ENCODE measurements at regions not wholly inside any gene's neighbourhood (a gene's known extent, or its start where the extent isn't known, plus 50 kb on each side); places are given as distances from the start of the nearest gene placed in this dataset.
"Not testable (repeated sequence)": the region's sequence is repeated elsewhere in the genome, so short reads cannot be mapped to it uniquely, and the experiment has no call there.

DNA sequence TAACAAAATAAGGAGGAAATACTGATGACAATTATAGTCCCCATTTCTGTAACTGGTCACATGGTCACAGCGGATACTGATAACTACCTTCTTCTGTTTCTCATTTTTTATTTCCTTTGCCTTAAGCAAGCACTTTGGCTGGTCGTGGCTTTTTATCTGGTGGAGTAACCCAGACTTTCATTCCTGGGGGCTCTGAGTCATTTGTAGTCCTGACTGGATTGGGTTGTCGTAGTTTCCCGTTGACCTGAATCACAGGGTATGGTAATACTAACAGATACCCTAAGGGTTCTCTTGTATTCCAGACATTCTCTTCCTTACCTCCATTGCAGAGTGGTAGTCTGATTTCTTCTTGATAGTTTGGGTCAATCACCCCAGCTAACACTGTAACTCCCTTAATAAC, 500.3 kb upstream of the ADGRB3 start:
- in situ Hi-C loops (cut with MboI; ENCODE audit: low pct_ligation_motif_present in 1 of 4, low pct_unique_long_range_greater_than_20kb in 1 of 4, low sequenced_read_pairs in 3 of 4) (no loop called here), intact Hi-C loops (cut with DNase I; ENCODE audit: low total_unique reads) (no loop called here)
- no peaks in the 10 kb centered on the region for H3K36me3 ChIP-seq
- DNase-seq = no peak
- H3K4me3 ChIP-seq = no peak overlapping the region
- H3K4me1 ChIP-seq = no peaks in the 10 kb centered on the region
- 70 to 85% methylated on average over 4 of the region's 4 CpGs for WGBS, 2 donors (ENCODE audit: low coverage in 1 of 2)
- TF ChIP-seq EP300 (IDR thresholded peaks at IDR 0.05; ENCODE audit: low read depth) = no peak
- no peak overlapping the region for H3K27ac ChIP-seq
- no peaks in the 10 kb centered on the region for H3K27me3 ChIP-seq
- H3K9me3 ChIP-seq = no peaks in the 10 kb centered on the region

DNA sequence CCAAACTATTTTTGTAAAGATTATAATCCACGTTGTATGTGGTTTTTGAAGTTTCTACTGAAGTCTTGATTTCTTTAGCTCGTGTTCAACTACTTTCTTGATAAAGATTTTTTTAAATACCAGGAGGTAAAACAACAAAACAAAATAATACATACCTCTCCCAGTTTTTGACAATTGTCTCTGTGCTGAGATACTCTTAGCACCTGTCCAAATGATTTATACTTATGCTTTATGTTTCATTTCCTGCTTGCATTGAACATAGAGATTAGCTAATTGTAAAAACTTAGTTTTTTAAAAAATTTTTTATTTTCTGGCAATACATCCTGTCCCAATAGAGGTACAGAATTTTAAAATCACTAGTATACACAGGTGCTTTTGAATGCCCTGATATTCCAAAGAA, 506.9 kb upstream of the ADGRB3 start:
- intact Hi-C loops (cut with DNase I; ENCODE audit: low total_unique reads) (no loop called here), in situ Hi-C loops (cut with MboI; ENCODE audit: low pct_ligation_motif_present in 1 of 4, low pct_unique_long_range_greater_than_20kb in 1 of 4, low sequenced_read_pairs in 3 of 4) (no loop called here)
- TF ChIP-seq CTCF (IDR thresholded peaks at IDR 0.05) (no peak), EP300 (IDR thresholded peaks at IDR 0.05; ENCODE audit: low read depth) (no peak), POLR2AphosphoS5 (IDR thresholded peaks at IDR 0.05) (no peak), POLR2A (IDR thresholded peaks at IDR 0.05) (no peak)
- DNase-seq = no peak
- Histone ChIP-seq H3K27me3 (no peaks in the 10 kb centered on the region), H3K4me1 (no peaks in the 10 kb centered on the region), H3K4me3 (no peak overlapping the region), H3K27ac (no peak overlapping the region), H3K36me3 (no peaks in the 10 kb centered on the region), H3K9me3 (no peaks in the 10 kb centered on the region)
- 53 to 63% methylated on average over 2 of the region's 2 CpGs for WGBS, 2 donors (ENCODE audit: low coverage in 1 of 2)

DNA sequence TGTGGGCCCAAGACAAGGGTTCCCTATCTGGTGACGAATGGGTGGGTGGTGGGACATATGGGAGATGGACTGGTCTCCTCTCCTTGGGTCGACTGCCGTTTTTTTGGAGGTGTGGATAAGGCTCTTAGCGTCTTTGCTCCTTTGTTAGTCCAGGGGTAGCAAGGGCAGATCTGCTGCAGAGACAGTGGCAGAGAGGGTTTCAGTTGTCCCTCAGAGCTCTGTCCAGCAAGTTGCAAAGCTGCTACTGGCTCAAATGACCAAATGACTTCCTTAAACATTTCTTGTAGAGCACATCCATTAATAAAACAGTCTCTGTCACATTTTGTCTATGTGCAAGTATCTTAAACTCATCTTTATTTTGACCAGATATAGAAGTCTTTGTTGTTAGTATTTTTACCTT, 508.0 kb upstream of the ADGRB3 start:
- H3K4me3 ChIP-seq = no peak overlapping the region
- in situ Hi-C loops (cut with MboI; ENCODE audit: low pct_ligation_motif_present in 1 of 4, low pct_unique_long_range_greater_than_20kb in 1 of 4, low sequenced_read_pairs in 3 of 4) = no loop called here
- H3K9me3 ChIP-seq = no peaks in the 10 kb centered on the region
- no peak for DNase-seq
- H3K27ac ChIP-seq = no peak overlapping the region
- WGBS, 2 donors (ENCODE audit: low coverage in 1 of 2) = 80 to 93% methylated on average over 2 to 4 of the region's 4 CpGs
- intact Hi-C loops (cut with DNase I; ENCODE audit: low total_unique reads) = no loop called here
- no peaks in the 10 kb centered on the region for H3K4me1 ChIP-seq
- TF ChIP-seq POLR2AphosphoS5 (IDR thresholded peaks at IDR 0.05) = no peak
- TF ChIP-seq EP300 (IDR thresholded peaks at IDR 0.05; ENCODE audit: low read depth) = no peak
- no peak for TF ChIP-seq CTCF (IDR thresholded peaks at IDR 0.05)
- no peak for TF ChIP-seq POLR2A (IDR thresholded peaks at IDR 0.05)
- H3K36me3 ChIP-seq = no peaks in the 10 kb centered on the region
- H3K27me3 ChIP-seq = no peaks in the 10 kb centered on the region

GRCh38 chr6:68126089-68126749, 508.9 kb upstream of the ADGRB3 start:
- Histone ChIP-seq H3K4me3 (no peak overlapping the region), H3K9me3 (no peaks in the 10 kb centered on the region), H3K27me3 (no peaks in the 10 kb centered on the region), H3K27ac (no peak overlapping the region), H3K36me3 (no peaks in the 10 kb centered on the region), H3K4me1 (no peaks in the 10 kb centered on the region)
- TF ChIP-seq CTCF (IDR thresholded peaks at IDR 0.05) (no peak), EP300 (IDR thresholded peaks at IDR 0.05; ENCODE audit: low read depth) (no peak), POLR2A (IDR thresholded peaks at IDR 0.05) (no peak), POLR2AphosphoS5 (IDR thresholded peaks at IDR 0.05) (no peak)
- in situ Hi-C loops (cut with MboI; ENCODE audit: low pct_ligation_motif_present in 1 of 4, low pct_unique_long_range_greater_than_20kb in 1 of 4, low sequenced_read_pairs in 3 of 4) = no loop called here
- intact Hi-C loops (cut with DNase I; ENCODE audit: low total_unique reads) = no loop called here
- DNase-seq = no peak
- WGBS, 2 donors (ENCODE audit: low coverage in 1 of 2) = 91 to 100% methylated on average over 1 to 2 of the region's 2 CpGs

GRCh38 chr6:68122975-68123374, 512.1 kb upstream of the ADGRB3 start:
- H3K27ac ChIP-seq; H3K4me1 ChIP-seq; intact Hi-C loops (cut with DNase I; ENCODE audit: low total_unique reads); in situ Hi-C loops (cut with MboI; ENCODE audit: low pct_ligation_motif_present in 1 of 4, low pct_unique_long_range_greater_than_20kb in 1 of 4, low sequenced_read_pairs in 3 of 4); H3K9me3 ChIP-seq; H3K27me3 ChIP-seq; H3K4me3 ChIP-seq; H3K36me3 ChIP-seq; DNase-seq: not testable (repeated sequence)
- WGBS, 2 donors (ENCODE audit: low coverage in 1 of 2) = 59 to 100% methylated on average over 1 to 2 of the region's 2 CpGs
